Lower lobe of right lung (tissue), 2 donors: ENCODE measurements at regions not wholly inside any gene's neighbourhood (a gene's known extent, or its start where the extent isn't known, plus 50 kb on each side); places are given as distances from the start of the nearest gene placed in this dataset.

Experiments used
- ATAC-seq, 2 donors: fragments of 200-7000 bp; cut with Tn5 transposase; one replicate each; pipeline ENCODE4 v1.9.1; 2020 to 2022; ENCODE audit warnings: mild to moderate bottlenecking in 2 of 2, moderate library complexity in 2 of 2
- DNase-seq: peaks from one replicate; pipeline ENCODE4 v3.0.0-alpha.2; 2020
- H3K27ac ChIP-seq: fragments of 200-600 bp; one replicate; pipeline ENCODE4 v1.8.0; 2022
- H3K27me3 ChIP-seq: fragments of 200-600 bp; one replicate; pipeline ENCODE4 v1.8.0; 2022; ENCODE audit warnings: low read depth
- H3K36me3 ChIP-seq: fragments of 200-600 bp; one replicate; pipeline ENCODE4 v1.8.0; 2022; ENCODE audit warnings: mild to moderate bottlenecking
- H3K4me1 ChIP-seq: fragments of 200-600 bp; one replicate; pipeline ENCODE4 v1.8.0; 2022
- H3K4me3 ChIP-seq: fragments of 200-600 bp; one replicate; pipeline ENCODE4 v1.8.0; 2022; ENCODE audit warnings: mild to moderate bottlenecking
- H3K9me3 ChIP-seq: fragments of 200-600 bp; one replicate; pipeline ENCODE4 v1.8.0; 2022
- intact Hi-C: fragments of 100-400 bp; cut with DNase I; formaldehyde crosslinking; loops from one replicate; pipeline ENCODE4 v1.11.0; 2022
- TF ChIP-seq, protein P1 (sequence below): fragments of 200-600 bp; IDR thresholded peaks from one replicate; pipeline ENCODE4 v1.8.0; 2022; ENCODE audit warnings: antibody characterized with exemption, mild to moderate bottlenecking
- donor health status: DM: no; HTN: yes; CAD: no; lungs with severe emphysema.

DNA sequence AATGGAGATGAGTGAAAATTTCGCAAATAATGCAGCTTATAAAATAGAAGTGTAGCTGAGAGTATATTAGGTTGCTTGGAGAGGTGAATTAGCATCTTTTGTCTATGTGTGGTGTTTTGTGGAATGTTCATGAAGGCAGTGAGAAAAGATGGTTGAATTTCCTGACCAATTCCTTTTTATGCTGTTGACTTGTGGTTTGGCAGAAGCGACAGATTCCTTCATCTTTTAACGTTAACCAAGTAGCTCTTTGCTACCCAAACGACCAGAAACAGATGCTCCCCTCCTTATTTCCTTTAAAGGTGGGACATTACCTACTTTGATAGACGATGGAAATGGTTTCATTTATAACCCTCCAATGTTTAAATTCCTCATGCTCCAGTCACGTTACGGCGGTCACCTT lies 390.5 kb downstream of the QKI start:
- intact Hi-C loops, result no loop called here
- TF ChIP-seq, protein P1, sequence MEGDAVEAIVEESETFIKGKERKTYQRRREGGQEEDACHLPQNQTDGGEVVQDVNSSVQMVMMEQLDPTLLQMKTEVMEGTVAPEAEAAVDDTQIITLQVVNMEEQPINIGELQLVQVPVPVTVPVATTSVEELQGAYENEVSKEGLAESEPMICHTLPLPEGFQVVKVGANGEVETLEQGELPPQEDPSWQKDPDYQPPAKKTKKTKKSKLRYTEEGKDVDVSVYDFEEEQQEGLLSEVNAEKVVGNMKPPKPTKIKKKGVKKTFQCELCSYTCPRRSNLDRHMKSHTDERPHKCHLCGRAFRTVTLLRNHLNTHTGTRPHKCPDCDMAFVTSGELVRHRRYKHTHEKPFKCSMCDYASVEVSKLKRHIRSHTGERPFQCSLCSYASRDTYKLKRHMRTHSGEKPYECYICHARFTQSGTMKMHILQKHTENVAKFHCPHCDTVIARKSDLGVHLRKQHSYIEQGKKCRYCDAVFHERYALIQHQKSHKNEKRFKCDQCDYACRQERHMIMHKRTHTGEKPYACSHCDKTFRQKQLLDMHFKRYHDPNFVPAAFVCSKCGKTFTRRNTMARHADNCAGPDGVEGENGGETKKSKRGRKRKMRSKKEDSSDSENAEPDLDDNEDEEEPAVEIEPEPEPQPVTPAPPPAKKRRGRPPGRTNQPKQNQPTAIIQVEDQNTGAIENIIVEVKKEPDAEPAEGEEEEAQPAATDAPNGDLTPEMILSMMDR, result no peak

DNA sequence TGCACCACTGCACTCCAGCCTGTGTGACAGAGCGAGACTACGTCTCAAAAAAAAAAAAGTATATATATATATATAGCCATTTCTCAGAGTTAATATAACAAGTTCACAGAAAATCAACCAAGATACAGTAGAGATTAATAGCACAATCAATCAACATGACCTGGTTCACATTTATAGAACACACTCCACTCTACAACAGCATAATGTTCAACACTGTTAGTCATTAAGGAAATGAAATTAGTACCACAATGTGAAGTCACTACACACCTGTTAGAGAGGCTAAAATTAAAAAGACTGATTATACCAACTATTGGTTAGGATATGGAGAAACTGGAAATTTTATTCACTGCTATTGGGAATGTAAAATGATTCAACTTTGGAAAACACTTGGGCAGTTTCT lies 387.7 kb downstream of the QKI start:
- H3K9me3 ChIP-seq, result no peaks in the 10 kb centered on the region
- DNase-seq (no peak), ATAC-seq (no peak)
- no peak overlapping the region for H3K4me3 ChIP-seq
- no peaks in the 10 kb centered on the region for H3K27me3 ChIP-seq
- intact Hi-C loops, result no loop called here
- H3K4me1 ChIP-seq, result no peaks in the 10 kb centered on the region
- no peak overlapping the region for H3K27ac ChIP-seq
- TF ChIP-seq, protein P1, result no peak
- H3K36me3 ChIP-seq, result no peaks in the 10 kb centered on the region

More for the DNA sequence above, 390.5 kb downstream of the QKI start:
- H3K27me3 ChIP-seq, result no peaks in the 10 kb centered on the region
- no peaks in the 10 kb centered on the region for H3K4me1 ChIP-seq
- no peaks in the 10 kb centered on the region for H3K36me3 ChIP-seq
- H3K9me3 ChIP-seq, result no peaks in the 10 kb centered on the region
- no peak overlapping the region for H3K27ac ChIP-seq
- no peak for DNase-seq
- no peak overlapping the region for H3K4me3 ChIP-seq
- ATAC-seq, result no peak

DNA sequence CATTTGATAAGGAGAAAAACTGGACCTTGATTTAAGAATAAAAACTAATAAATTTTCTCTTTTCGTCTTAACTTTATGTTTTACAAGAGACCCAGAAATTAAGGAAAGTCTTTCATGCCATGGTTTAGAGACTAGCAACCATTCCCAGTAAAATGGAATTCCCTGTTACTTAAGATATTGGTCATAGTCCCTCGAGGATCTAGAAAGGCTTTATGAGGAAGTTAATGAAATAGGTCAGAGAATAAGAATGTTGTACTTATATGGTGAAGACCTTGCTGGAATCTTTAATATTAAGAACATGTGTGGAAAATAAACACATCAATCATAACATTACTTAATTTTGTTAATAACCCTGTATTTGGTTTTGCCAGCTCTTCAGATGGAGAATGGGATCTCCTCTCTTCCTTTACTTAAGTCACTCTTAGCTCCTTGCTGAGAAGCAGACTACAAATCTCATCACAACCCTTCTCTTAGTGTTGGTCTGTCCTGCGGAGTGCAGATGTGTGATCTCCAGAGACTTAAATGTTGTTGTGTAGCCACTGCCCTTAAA lies 382.9 kb downstream of the QKI start:
- no peak for ATAC-seq
- Histone ChIP-seq H3K36me3 (no peaks in the 10 kb centered on the region), H3K4me1 (no peaks in the 10 kb centered on the region)

DNA sequence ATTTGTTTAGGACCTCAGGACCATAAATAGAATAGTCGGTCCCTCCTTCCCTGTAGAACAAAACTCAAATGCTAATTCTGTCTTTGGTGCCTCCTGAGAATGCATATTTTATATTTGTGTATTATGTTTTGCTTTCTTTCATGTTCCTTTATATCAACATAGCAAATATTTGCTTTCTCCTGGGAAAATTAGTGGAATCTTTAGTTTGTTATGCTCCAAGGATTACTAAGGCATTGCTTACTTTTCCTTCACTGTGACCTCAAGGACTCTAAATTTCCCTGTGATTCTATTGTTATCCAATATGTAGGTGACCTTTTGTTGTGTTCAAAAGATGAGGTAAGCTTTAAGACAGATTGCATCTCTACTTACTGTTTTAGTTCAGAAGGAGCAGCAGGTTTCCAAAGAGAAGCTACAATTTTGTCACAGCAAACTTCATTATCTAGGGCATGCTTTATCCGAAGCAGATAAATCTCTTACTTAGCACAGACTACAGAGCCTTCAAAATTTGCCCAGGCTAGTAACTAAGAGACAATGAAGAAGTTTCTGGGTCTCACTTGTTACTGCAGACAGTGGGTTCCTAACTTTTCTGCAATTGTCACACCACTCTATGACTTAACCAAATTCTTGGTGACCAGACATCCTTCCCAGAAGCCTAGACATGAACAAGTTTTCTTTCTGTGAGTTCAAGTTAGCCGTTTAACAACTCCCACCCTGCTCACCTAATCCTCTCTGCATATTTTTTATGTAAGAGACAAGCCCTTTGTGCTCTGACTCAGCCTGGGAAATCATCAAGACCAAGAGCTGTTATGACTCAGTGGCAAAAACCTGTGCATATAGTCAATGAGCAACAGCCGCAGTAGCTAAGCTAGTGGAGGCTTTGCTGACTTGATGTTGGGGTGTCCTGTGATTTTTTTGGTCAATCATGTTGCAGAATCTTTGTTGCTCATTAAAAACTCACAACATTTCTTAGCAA lies 378.8 kb downstream of the QKI start:
- no peak for DNase-seq
- no peaks in the 10 kb centered on the region for H3K9me3 ChIP-seq
- H3K27me3 ChIP-seq, result no peaks in the 10 kb centered on the region
- no peak for ATAC-seq
- H3K4me3 ChIP-seq, result no peak overlapping the region
- H3K27ac ChIP-seq, result no peak overlapping the region
- intact Hi-C loops, result no loop called here
- H3K4me1 ChIP-seq, result no peaks in the 10 kb centered on the region
- TF ChIP-seq, protein P1, result no peak
- H3K36me3 ChIP-seq, result no peaks in the 10 kb centered on the region

More for the DNA sequence above, 382.9 kb downstream of the QKI start:
- DNase-seq, result no peak
- Histone ChIP-seq H3K27me3 (no peaks in the 10 kb centered on the region), H3K27ac (no peak overlapping the region), H3K9me3 (no peaks in the 10 kb centered on the region), H3K4me3 (no peak overlapping the region)
- TF ChIP-seq, protein P1, result no peak
- intact Hi-C loops, result no loop called here

DNA sequence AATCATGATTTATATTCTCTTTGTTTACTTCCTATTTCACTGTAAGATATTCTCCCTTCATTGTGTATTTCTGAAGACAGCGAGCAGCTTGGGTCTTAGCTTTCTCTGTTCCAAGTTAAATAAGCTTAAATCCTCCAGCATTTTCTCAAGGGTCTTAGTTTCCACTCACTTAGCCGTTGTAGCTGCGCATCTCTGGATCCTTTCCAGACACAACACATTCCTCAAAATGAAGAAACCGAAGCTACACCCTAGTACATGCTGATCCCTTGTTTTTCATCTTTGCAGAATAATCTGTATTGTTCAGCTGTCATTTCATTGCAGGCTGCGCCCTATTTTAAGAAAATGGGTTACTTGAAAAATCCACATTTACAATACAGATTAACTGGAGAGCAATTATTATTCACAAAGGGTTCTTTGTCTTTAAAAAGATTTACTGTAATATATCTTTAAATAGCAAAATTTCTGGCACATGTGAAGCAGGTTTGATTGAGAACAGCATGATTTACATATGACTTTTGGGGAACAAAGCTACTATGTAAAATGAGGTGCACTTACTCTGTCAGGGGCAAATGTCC lies 375.8 kb downstream of the QKI start:
- H3K4me1 ChIP-seq, result no peaks in the 10 kb centered on the region
- TF ChIP-seq, protein P1, result no peak
- no peak overlapping the region for H3K4me3 ChIP-seq
- H3K27ac ChIP-seq, result no peak overlapping the region
- no peak for ATAC-seq
- no peaks in the 10 kb centered on the region for H3K27me3 ChIP-seq
- no peak for DNase-seq
- H3K36me3 ChIP-seq, result no peaks in the 10 kb centered on the region
- intact Hi-C loops, result no loop called here
- no peaks in the 10 kb centered on the region for H3K9me3 ChIP-seq
